GM12878 (cell line): ENCODE measurements at regions not wholly inside any gene's neighbourhood (a gene's known extent, or its start where the extent isn't known, plus 50 kb on each side); places are given as distances from the start of the nearest gene placed in this dataset.

Experiments used
- ATAC-seq: fragments of 200-7000 bp; cut with Tn5 transposase; 3 replicates; pipeline ENCODE4 v1.9.1; 2020; ENCODE audit warnings: mild to moderate bottlenecking, moderate library complexity
- BruUV-seq: library from RNA; stranded (reverse); fragments of 400-500 nt; replicated peaks from 2 replicates; lab custom pipeline; 2021; lab: Mats Ljungman, UMichigan
- CTCF ChIA-PET: fragments of 300-600 bp; sonication (Branson Sonifier 250); formaldehyde crosslinking; extraction: SDS; loops from one replicate; lab custom pipeline; 2021; ENCODE audit warnings: inconsistent platforms; lab: Yijun Ruan, JAX
- POLR2A ChIA-PET: fragments of 350-600 bp; formaldehyde crosslinking; extraction: SDS; loops from one replicate; lab custom pipeline; 2021; ENCODE audit warnings: inconsistent platforms; lab: Charles Lee
- RAD21 ChIA-PET: fragments of 300-600 bp; sonication (Branson Sonifier 250); formaldehyde crosslinking; loops from one replicate; lab custom pipeline; 2023; ENCODE audit warnings: antibody characterized with exemption; ENCODE audit not compliant: unreplicated experiment; lab: Charles Lee
- SMC1A ChIA-PET: fragments of 300-600 bp; sonication (Branson Sonifier 250); formaldehyde crosslinking; loops from one replicate; lab custom pipeline; 2023; ENCODE audit not compliant: unreplicated experiment, uncharacterized antibody; lab: Charles Lee
- DNase-seq: peaks from one replicate; pipeline ENCODE4 v3.0.0-alpha.2; 2011; ENCODE audit warnings: low read depth, low spot score
- FAIRE-seq: peaks from 3 replicates; lab custom pipeline; 2011; peaks lifted over from hg19 to GRCh38; lab: Jason Lieb, UNC
- H2AFZ ChIP-seq: 2 replicates; pipeline ENCODE4 v1.6.0; 2011; ENCODE audit warnings: low read depth, low read length, control low read depth; ENCODE audit not compliant: control insufficient read depth
- H3K27ac ChIP-seq: 2 replicates; pipeline ENCODE4 v1.5.1; 2011; ENCODE audit warnings: control low read depth; ENCODE audit not compliant: control insufficient read depth, insufficient read depth
- H3K27me3 ChIP-seq, 2 experiments: replicated peaks in 1 of 2; 2 replicates each; pipeline versions ENCODE4 v1.6.0 to v1.6.1; 2011; ENCODE audit warnings: low read length in 1 of 2; ENCODE audit not compliant: control insufficient read depth in 2 of 2, insufficient read depth in 2 of 2
- H3K36me3 ChIP-seq, 2 experiments: 2 replicates each; pipeline ENCODE4 v1.5.1; 2011; ENCODE audit warnings: low read length in 1 of 2; ENCODE audit not compliant: control insufficient read depth in 2 of 2, insufficient read depth in 2 of 2
- H3K4me1 ChIP-seq: 2 replicates; pipeline ENCODE4 v1.6.1; 2011; ENCODE audit warnings: mild to moderate bottlenecking, low read length, moderate library complexity, mixed read lengths; ENCODE audit not compliant: control insufficient read depth, insufficient read depth
- H3K4me2 ChIP-seq: 2 replicates; pipeline ENCODE4 v1.6.0; 2011; ENCODE audit warnings: control low read depth; ENCODE audit not compliant: control insufficient read depth, insufficient read depth
- H3K4me3 ChIP-seq: fragments of 200-600 bp; sonication (generic); 2 replicates; pipeline ENCODE4 v1.5.1; 2016
- H3K79me2 ChIP-seq: 2 replicates; pipeline ENCODE4 v1.6.0; 2011; ENCODE audit warnings: low read length; ENCODE audit not compliant: control insufficient read depth, insufficient read depth
- H3K9ac ChIP-seq: 2 replicates; pipeline ENCODE4 v1.8.0; 2011; ENCODE audit warnings: low read length, control low read depth, mixed read lengths; ENCODE audit not compliant: control insufficient read depth, insufficient read depth
- H3K9me3 ChIP-seq: replicated peaks from 3 replicates; pipeline ENCODE4 v1.5.1; 2011; ENCODE audit warnings: mild to moderate bottlenecking, low read length; ENCODE audit not compliant: control insufficient read depth, insufficient read depth
- H4K20me1 ChIP-seq: 2 replicates; pipeline ENCODE4 v1.6.0; 2011; ENCODE audit not compliant: control insufficient read depth, insufficient read depth
- CHD1 ChIP-seq: IDR thresholded peaks from 2 replicates; pipeline ENCODE4 v1.6.1; 2012; ENCODE audit warnings: low read depth, low read length, improper control_type of control experiment
- EED ChIP-seq: sonication (generic); IDR thresholded peaks from 2 replicates; pipeline ENCODE4 v1.6.1; 2016; ENCODE audit warnings: antibody characterized with exemption, low read depth
- ETV6 ChIP-seq, 2 experiments: fragments of 450-650 bp in 1 of 2; IDR thresholded peaks in 1 of 2; conservative IDR thresholded peaks in 1 of 2; 2 replicates each; pipeline ENCODE4 v1.6.1; 2014; ENCODE audit warnings: antibody characterized with exemption in 1 of 2, borderline replicate concordance in 1 of 2, low read depth in 1 of 2, mild to moderate bottlenecking in 1 of 2, moderate library complexity in 1 of 2
- NFIC ChIP-seq: IDR thresholded peaks from 2 replicates; pipeline ENCODE4 v1.6.1; 2012; ENCODE audit warnings: low read depth, mild to moderate bottlenecking, inconsistent platforms, low read length, moderate library complexity
- NFXL1 ChIP-seq: fragments of 450-650 bp; IDR thresholded peaks from 2 replicates; pipeline ENCODE4 v1.6.1; 2017; ENCODE audit warnings: antibody characterized with exemption, mild to moderate bottlenecking, borderline replicate concordance
- RAD51 ChIP-seq: fragments of 450-650 bp; IDR thresholded peaks from 2 replicates; pipeline ENCODE4 v1.6.1; 2016; ENCODE audit warnings: moderate library complexity, mild to moderate bottlenecking, inconsistent platforms
- SMARCA5 ChIP-seq: fragments of 450-650 bp; IDR thresholded peaks from 2 replicates; pipeline ENCODE4 v1.6.1; 2017; ENCODE audit warnings: mild to moderate bottlenecking
- SREBF2 ChIP-seq: IDR thresholded peaks from 2 replicates; pipeline ENCODE4 v1.6.1; 2012; ENCODE audit warnings: mild to moderate bottlenecking, low read length
- ZBTB11 ChIP-seq: fragments of 450-650 bp; formaldehyde crosslinking; IDR thresholded peaks from 2 replicates; pipeline ENCODE4 v1.5.0; 2022; ENCODE audit warnings: mild to moderate bottlenecking, missing genetic modification characterization
- ZBTB40 ChIP-seq: fragments of 450-650 bp; IDR thresholded peaks from 2 replicates; pipeline ENCODE4 v1.6.1; 2016; ENCODE audit warnings: mild to moderate bottlenecking, moderate library complexity, borderline replicate concordance
- ZNF384 ChIP-seq: IDR thresholded peaks from 2 replicates; pipeline ENCODE4 v1.6.1; 2012; ENCODE audit warnings: low read depth, mild to moderate bottlenecking, low read length, improper control_type of control experiment, borderline replicate concordance
- WGBS: methylation state at CpG from one replicate; pipeline ENCODE4 v1.1.6; 2016; ENCODE audit warnings: low lambda C conversion rate; ENCODE audit not compliant: insufficient replicate concordance, insufficient coverage; ENCODE audit errors: missing lambda C conversion rate; 5-methylcytosine and 5-hydroxymethylcytosine counted together
- in situ Hi-C: fragments of 300-500 bp; cut with MboI; formaldehyde crosslinking; loops from 9 replicates; pipeline ENCODE4 v1.14.3; 2018; ENCODE audit warnings: mixed read lengths
- intact Hi-C: fragments of 100-400 bp; cut with micrococcal nuclease; formaldehyde crosslinking; loops from one replicate; pipeline ENCODE4 v1.14.2; 2022; ENCODE audit not compliant: unreplicated experiment
- TF ChIP-seq, protein P1 (sequence below): fragments of 150-350 bp; IDR thresholded peaks from 2 replicates; pipeline ENCODE4 v1.6.1; 2014; ENCODE audit warnings: mild to moderate bottlenecking, low read depth, low read length
- TF ChIP-seq, protein P2 (sequence below): fragments of 450-650 bp; formaldehyde crosslinking; IDR thresholded peaks from 2 replicates; pipeline ENCODE4 v1.4.0; 2022; ENCODE audit warnings: mild to moderate bottlenecking, moderate library complexity

DNA sequence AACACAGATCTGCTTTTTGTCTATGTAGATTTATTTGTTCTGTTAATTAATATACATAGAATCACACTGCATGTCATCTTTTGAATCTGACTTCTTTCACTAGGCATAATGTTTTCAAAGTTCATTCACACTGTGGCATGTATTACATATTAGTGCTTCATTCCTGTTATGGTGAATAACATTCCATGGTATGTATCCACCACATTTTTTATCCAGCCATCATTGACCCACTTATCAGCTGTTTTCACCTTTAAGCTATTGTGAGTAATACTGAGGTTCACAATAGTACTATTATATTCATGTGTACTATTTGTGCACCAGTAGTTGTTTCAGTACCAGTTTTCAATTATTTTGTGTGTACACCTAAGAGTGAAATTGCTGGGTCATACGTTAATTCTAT, 230.6 kb upstream of the CNTN3 start:
- H2AFZ ChIP-seq, result no peak overlapping the region
- H3K4me3 ChIP-seq, result no peak overlapping the region
- H3K79me2 ChIP-seq, result no peaks in the 10 kb centered on the region
- RAD21 ChIA-PET, result no interaction called here
- no peak overlapping the region for H3K27ac ChIP-seq
- no peaks in the 10 kb centered on the region for H3K36me3 ChIP-seq
- CTCF ChIA-PET, result no interaction called here
- intact Hi-C loops (no loop called here), in situ Hi-C loops (no loop called here)
- SMC1A ChIA-PET, result interaction anchor here (1.3 kb wide), 1 partner anchor 10 kb away, joined by 5 read pairs; no protein-coding TSS in a partner anchor
- no TSS peak for BruUV-seq
- H3K27me3 ChIP-seq, result no peaks in the 10 kb centered on the region
- no peak for ATAC-seq
- no peaks in the 10 kb centered on the region for H3K9me3 ChIP-seq
- DNase-seq, result no peak
- H3K9ac ChIP-seq, result no peak overlapping the region
- no peak for FAIRE-seq
- no peaks in the 10 kb centered on the region for H3K4me1 ChIP-seq
- no peak overlapping the region for H3K4me2 ChIP-seq
- POLR2A ChIA-PET, result no interaction called here
- WGBS, result 11% methylated on average over 1 of the region's 1 CpG
- no peaks in the 10 kb centered on the region for H4K20me1 ChIP-seq
- TF ChIP-seq, protein P1, sequence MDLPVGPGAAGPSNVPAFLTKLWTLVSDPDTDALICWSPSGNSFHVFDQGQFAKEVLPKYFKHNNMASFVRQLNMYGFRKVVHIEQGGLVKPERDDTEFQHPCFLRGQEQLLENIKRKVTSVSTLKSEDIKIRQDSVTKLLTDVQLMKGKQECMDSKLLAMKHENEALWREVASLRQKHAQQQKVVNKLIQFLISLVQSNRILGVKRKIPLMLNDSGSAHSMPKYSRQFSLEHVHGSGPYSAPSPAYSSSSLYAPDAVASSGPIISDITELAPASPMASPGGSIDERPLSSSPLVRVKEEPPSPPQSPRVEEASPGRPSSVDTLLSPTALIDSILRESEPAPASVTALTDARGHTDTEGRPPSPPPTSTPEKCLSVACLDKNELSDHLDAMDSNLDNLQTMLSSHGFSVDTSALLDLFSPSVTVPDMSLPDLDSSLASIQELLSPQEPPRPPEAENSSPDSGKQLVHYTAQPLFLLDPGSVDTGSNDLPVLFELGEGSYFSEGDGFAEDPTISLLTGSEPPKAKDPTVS, result no peak
- no peak for TF ChIP-seq SMARCA5
- TF ChIP-seq, protein P2, sequence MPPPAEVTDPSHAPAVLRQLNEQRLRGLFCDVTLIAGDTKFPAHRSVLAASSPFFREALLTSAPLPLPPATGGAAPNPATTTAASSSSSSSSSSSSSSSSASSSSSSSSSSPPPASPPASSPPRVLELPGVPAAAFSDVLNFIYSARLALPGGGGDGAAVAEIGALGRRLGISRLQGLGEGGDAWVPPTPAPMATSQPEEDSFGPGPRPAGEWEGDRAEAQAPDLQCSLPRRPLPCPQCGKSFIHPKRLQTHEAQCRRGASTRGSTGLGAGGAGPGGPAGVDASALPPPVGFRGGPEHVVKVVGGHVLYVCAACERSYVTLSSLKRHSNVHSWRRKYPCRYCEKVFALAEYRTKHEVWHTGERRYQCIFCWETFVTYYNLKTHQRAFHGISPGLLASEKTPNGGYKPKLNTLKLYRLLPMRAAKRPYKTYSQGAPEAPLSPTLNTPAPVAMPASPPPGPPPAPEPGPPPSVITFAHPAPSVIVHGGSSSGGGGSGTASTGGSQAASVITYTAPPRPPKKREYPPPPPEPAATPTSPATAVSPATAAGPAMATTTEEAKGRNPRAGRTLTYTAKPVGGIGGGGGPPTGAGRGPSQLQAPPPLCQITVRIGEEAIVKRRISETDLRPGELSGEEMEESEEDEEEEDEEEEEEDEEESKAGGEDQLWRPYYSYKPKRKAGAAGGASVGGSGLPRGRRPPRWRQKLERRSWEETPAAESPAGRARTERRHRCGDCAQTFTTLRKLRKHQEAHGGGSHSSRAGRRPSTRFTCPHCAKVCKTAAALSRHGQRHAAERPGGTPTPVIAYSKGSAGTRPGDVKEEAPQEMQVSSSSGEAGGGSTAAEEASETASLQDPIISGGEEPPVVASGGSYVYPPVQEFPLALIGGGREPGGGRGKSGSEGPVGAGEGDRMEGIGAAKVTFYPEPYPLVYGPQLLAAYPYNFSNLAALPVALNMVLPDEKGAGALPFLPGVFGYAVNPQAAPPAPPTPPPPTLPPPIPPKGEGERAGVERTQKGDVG, result no peak
- no peak for TF ChIP-seq RAD51
- no peak for TF ChIP-seq NFIC
- no peak for TF ChIP-seq NFXL1
- TF ChIP-seq EED, result no peak
- no peak for TF ChIP-seq ZBTB40
- no peak for TF ChIP-seq ZBTB11
- TF ChIP-seq ZNF384, result no peak
- TF ChIP-seq SREBF2, result no peak
- no peak for TF ChIP-seq CHD1
- no peak for TF ChIP-seq ETV6 (conservative IDR thresholded peaks at IDR 0.05 in 1 of 2, IDR thresholded peaks at IDR 0.05 in 1 of 2; ENCODE audit: borderline replicate concordance in 1 of 2, low read depth in 1 of 2)
